Skeletal muscle tissue (tissue), 3 donors: ENCODE measurements at regions not wholly inside any gene's neighbourhood (a gene's known extent, or its start where the extent isn't known, plus 50 kb on each side); places are given as distances from the start of the nearest gene placed in this dataset.

Experiments
- H3K27ac ChIP-seq: one replicate; pipeline ENCODE4 v1.7.0; 2013; ENCODE audit warnings: mild to moderate bottlenecking, low read depth, low read length, inconsistent platforms
- H3K27me3 ChIP-seq, 3 donors: one replicate each; pipeline ENCODE4 v1.7.0; 2013; ENCODE audit warnings: low read length in 3 of 3; ENCODE audit not compliant: control insufficient read depth in 3 of 3, insufficient read depth in 3 of 3
- H3K36me3 ChIP-seq, 3 donors: one replicate each; pipeline ENCODE4 v1.7.0; 2013; ENCODE audit warnings: low read length in 3 of 3; ENCODE audit not compliant: control insufficient read depth in 3 of 3, insufficient read depth in 3 of 3
- H3K4me1 ChIP-seq, 3 donors: one replicate each; pipeline ENCODE4 v1.7.0; 2013; ENCODE audit warnings: low read length in 3 of 3, mild to moderate bottlenecking in 3 of 3; ENCODE audit not compliant: control insufficient read depth in 3 of 3, insufficient read depth in 3 of 3
- H3K4me3 ChIP-seq, 3 donors: one replicate each; pipeline ENCODE4 v1.7.0; 2013; ENCODE audit warnings: low read length in 3 of 3
- H3K9ac ChIP-seq, 3 donors: one replicate each; pipeline ENCODE4 v1.7.0; 2013; ENCODE audit warnings: low read length in 3 of 3, mild to moderate bottlenecking in 3 of 3, moderate library complexity in 2 of 3, low read depth in 1 of 3
- H3K9me3 ChIP-seq, 3 donors: one replicate each; pipeline ENCODE4 v1.7.0; 2013; ENCODE audit warnings: low read length in 3 of 3; ENCODE audit not compliant: control insufficient read depth in 3 of 3
- donor health status: Osteomylitis.

- Histone ChIP-seq H3K27me3 (no peaks in the 10 kb centered on the region), H3K9me3 (no peaks in the 10 kb centered on the region), H3K4me1 (no peaks in the 10 kb centered on the region), H3K36me3 (no peaks in the 10 kb centered on the region), H3K4me3 (no peak overlapping the region), H3K27ac (no peak overlapping the region), H3K9ac (no peak overlapping the region)
Observed at GRCh38 chr13:34417896-34418295, 524.2 kb upstream of the NBEA start.

GRCh38 chr13:34419025-34419424 lies 523.0 kb upstream of the NBEA start:
- H3K9ac ChIP-seq, result no peak overlapping the region
- no peaks in the 10 kb centered on the region for H3K27me3 ChIP-seq
- H3K27ac ChIP-seq, result no peak overlapping the region

GRCh38 chr13:34419755-34420154 lies 522.3 kb upstream of the NBEA start:
- H3K4me1 ChIP-seq, result no peaks in the 10 kb centered on the region
- no peak overlapping the region for H3K27ac ChIP-seq
- no peak overlapping the region for H3K4me3 ChIP-seq
- H3K36me3 ChIP-seq, result no peaks in the 10 kb centered on the region
- H3K9ac ChIP-seq, result no peak overlapping the region
- H3K9me3 ChIP-seq, result no peaks in the 10 kb centered on the region
- no peaks in the 10 kb centered on the region for H3K27me3 ChIP-seq

More at GRCh38 chr13:34419025-34419424, 523.0 kb upstream of the NBEA start:
- H3K4me3 ChIP-seq, result no peak overlapping the region
- H3K36me3 ChIP-seq, result no peaks in the 10 kb centered on the region
- no peaks in the 10 kb centered on the region for H3K4me1 ChIP-seq
- H3K9me3 ChIP-seq, result no peaks in the 10 kb centered on the region

- H3K36me3 ChIP-seq, result no peaks in the 10 kb centered on the region
- no peak overlapping the region for H3K27ac ChIP-seq
- no peak overlapping the region for H3K9ac ChIP-seq
- no peaks in the 10 kb centered on the region for H3K27me3 ChIP-seq
- no peaks in the 10 kb centered on the region for H3K4me1 ChIP-seq
- no peak overlapping the region for H3K4me3 ChIP-seq
- no peaks in the 10 kb centered on the region for H3K9me3 ChIP-seq
Observed at GRCh38 chr13:34420702-34421346, 521.2 kb upstream of the NBEA start.

GRCh38 chr13:34421347-34421719 lies 520.7 kb upstream of the NBEA start:
- Histone ChIP-seq H3K9me3 (no peaks in the 10 kb centered on the region), H3K9ac (no peak overlapping the region), H3K36me3 (no peaks in the 10 kb centered on the region), H3K27ac (no peak overlapping the region), H3K27me3 (no peaks in the 10 kb centered on the region), H3K4me1 (no peaks in the 10 kb centered on the region), H3K4me3 (no peak overlapping the region)

GRCh38 chr13:34421858-34422475 lies 520.1 kb upstream of the NBEA start:
- H3K4me3 ChIP-seq, result no peak overlapping the region
- no peaks in the 10 kb centered on the region for H3K9me3 ChIP-seq
- no peaks in the 10 kb centered on the region for H3K4me1 ChIP-seq
- no peak overlapping the region for H3K9ac ChIP-seq
- H3K27me3 ChIP-seq, result no peaks in the 10 kb centered on the region
- H3K36me3 ChIP-seq, result no peaks in the 10 kb centered on the region
- no peak overlapping the region for H3K27ac ChIP-seq

- Histone ChIP-seq H3K27me3 (no peaks in the 10 kb centered on the region), H3K27ac (no peak overlapping the region), H3K36me3 (no peaks in the 10 kb centered on the region), H3K9me3 (no peaks in the 10 kb centered on the region), H3K4me1 (no peaks in the 10 kb centered on the region), H3K9ac (no peak overlapping the region), H3K4me3 (no peak overlapping the region)
Observed at GRCh38 chr13:34422956-34423355, 519.1 kb upstream of the NBEA start.

GRCh38 chr13:34425327-34425949 lies 516.6 kb upstream of the NBEA start:
- Histone ChIP-seq H3K4me1 (no peaks in the 10 kb centered on the region), H3K9me3 (no peaks in the 10 kb centered on the region), H3K36me3 (no peaks in the 10 kb centered on the region), H3K27ac (no peak overlapping the region), H3K27me3 (no peaks in the 10 kb centered on the region), H3K9ac (no peak overlapping the region), H3K4me3 (no peak overlapping the region)

GRCh38 chr13:34428911-34429310 lies 513.2 kb upstream of the NBEA start:
- no peaks in the 10 kb centered on the region for H3K36me3 ChIP-seq
- no peaks in the 10 kb centered on the region for H3K9me3 ChIP-seq
- no peaks in the 10 kb centered on the region for H3K27me3 ChIP-seq
- H3K9ac ChIP-seq, result no peak overlapping the region
- no peaks in the 10 kb centered on the region for H3K4me1 ChIP-seq
- no peak overlapping the region for H3K4me3 ChIP-seq
- H3K27ac ChIP-seq, result no peak overlapping the region

- no peaks in the 10 kb centered on the region for H3K4me1 ChIP-seq
- H3K36me3 ChIP-seq, result no peaks in the 10 kb centered on the region
- H3K4me3 ChIP-seq, result no peak overlapping the region
- no peaks in the 10 kb centered on the region for H3K27me3 ChIP-seq
- no peak overlapping the region for H3K27ac ChIP-seq
- no peak overlapping the region for H3K9ac ChIP-seq
- H3K9me3 ChIP-seq, result no peaks in the 10 kb centered on the region
Observed at GRCh38 chr13:34430294-34430693, 511.8 kb upstream of the NBEA start.
